B cell (primary cell): ENCODE measurements at regions not wholly inside any gene's neighbourhood (a gene's known extent, or its start where the extent isn't known, plus 50 kb on each side); places are given as distances from the start of the nearest gene placed in this dataset.

Experiments
- CTCF ChIP-seq: fragments of 200-600 bp; IDR thresholded peaks from one replicate; pipeline ENCODE4 v1.8.0; 2022; ENCODE audit warnings: antibody characterized with exemption, mild to moderate bottlenecking
- EZH2 ChIP-seq: IDR thresholded peaks from 2 replicates; pipeline ENCODE4 v1.6.1; 2012; ENCODE audit warnings: borderline replicate concordance, low read depth, mild to moderate bottlenecking, moderate library complexity, low read length; ENCODE audit not compliant: insufficient read depth, poor library complexity, severe bottlenecking

- TF ChIP-seq CTCF, result no peak
- no peak for TF ChIP-seq EZH2
Observed at GRCh38 chr12:105980533-105980932, 158.2 kb downstream of the NUAK1 start.
